ENCODE measurements at regions not wholly inside any gene's neighbourhood (a gene's known extent, or its start where the extent isn't known, plus 50 kb on each side); places are given as distances from the start of the nearest gene placed in this dataset.

- TF ChIP-seq CTCF (IDR thresholded peaks at IDR 0.05): no peak
- Histone ChIP-seq H3K4me3 (no peak overlapping the region), H3K36me3 (no peaks in the 10 kb centered on the region), H3K27ac (no peak overlapping the region), H3K9me3 (no peaks in the 10 kb centered on the region), H3K27me3 (ENCODE audit: low read depth) (no peaks in the 10 kb centered on the region), H3K4me1 (no peaks in the 10 kb centered on the region)
- intact Hi-C loops (cut with DNase I): no loop called here
- DNase-seq (no peak), ATAC-seq (no peak)
Measured at GRCh38 chr2:59383473-59383872, 1142.3 kb upstream of the FANCL start.

DNA sequence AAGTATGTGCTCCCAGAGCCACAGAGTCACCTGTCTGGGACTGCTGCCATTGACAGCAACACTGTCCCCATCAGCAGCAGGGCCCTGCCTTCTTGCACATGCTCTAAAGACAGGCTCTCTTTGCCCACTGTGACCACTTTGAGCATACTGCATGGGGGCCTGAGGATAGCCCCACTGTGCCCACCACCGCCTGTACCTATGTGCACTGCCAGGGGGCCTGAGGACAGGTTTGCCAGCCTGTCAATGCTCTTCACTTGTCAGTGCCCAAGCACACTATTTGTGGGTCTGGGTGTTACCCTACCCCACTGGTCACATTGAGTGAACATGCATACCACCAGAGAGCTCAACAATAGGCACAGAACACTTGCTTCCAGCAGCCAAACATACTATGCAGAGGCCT is 1137.0 kb upstream of the FANCL start:
- no peak overlapping the region for H3K4me3 ChIP-seq
- intact Hi-C loops (cut with DNase I): no loop called here
- H3K27ac ChIP-seq: no peak overlapping the region
- H3K9me3 ChIP-seq: no peaks in the 10 kb centered on the region
- H3K36me3 ChIP-seq: no peaks in the 10 kb centered on the region
- TF ChIP-seq CTCF (IDR thresholded peaks at IDR 0.05): no peak
- DNase-seq (no peak), ATAC-seq (no peak)
- no peaks in the 10 kb centered on the region for H3K4me1 ChIP-seq
- no peaks in the 10 kb centered on the region for H3K27me3 ChIP-seq (ENCODE audit: low read depth)

DNA sequence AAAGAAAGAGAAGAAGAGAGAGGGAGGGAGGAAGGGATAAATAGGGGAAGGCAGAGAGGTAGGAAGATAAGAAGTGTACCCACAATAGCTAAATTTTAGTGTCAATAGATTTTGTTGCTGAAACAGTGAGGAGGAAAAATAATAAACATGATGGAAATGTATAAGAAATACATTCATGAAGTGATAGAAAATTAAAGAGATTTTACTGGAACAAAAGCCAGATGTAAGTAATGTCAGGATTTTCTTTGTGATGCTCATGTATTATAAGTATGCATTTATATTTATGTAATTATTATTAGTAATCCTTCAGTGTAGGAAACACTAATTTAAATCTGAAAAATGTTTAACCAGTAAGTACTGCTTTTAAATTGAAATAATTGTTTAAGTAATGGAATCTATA is 1125.2 kb upstream of the FANCL start:
- Histone ChIP-seq H3K27ac (no peak overlapping the region), H3K4me3 (no peak overlapping the region), H3K4me1 (no peaks in the 10 kb centered on the region), H3K36me3 (no peaks in the 10 kb centered on the region), H3K27me3 (ENCODE audit: low read depth) (no peaks in the 10 kb centered on the region), H3K9me3 (no peaks in the 10 kb centered on the region)
- TF ChIP-seq CTCF (IDR thresholded peaks at IDR 0.05): no peak
- no peak for ATAC-seq
- intact Hi-C loops (cut with DNase I): no loop called here
- no peak for DNase-seq

DNA sequence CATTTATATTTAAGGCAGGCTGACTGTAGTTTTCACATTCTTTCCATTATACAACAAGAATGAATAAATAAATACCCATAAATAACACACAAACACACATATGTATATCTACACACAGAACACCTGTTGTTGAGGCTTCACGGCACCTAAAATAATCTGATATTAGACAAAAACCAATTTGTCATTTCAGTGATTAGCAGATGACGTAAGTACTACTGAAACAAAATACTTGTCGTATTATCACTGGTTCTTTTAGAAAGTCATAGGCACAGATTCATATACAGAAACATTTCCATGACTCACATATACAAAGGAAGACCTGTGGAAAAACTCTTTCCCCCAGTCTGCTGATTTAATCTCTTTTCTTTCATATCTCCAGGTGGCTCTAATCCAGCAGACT is 1113.4 kb upstream of the FANCL start:
- ATAC-seq: no peak
- Histone ChIP-seq H3K4me3 (no peak overlapping the region), H3K27me3 (ENCODE audit: low read depth) (no peaks in the 10 kb centered on the region), H3K4me1 (no peaks in the 10 kb centered on the region), H3K9me3 (no peaks in the 10 kb centered on the region), H3K27ac (no peak overlapping the region), H3K36me3 (no peaks in the 10 kb centered on the region)
- no peak for DNase-seq
- intact Hi-C loops (cut with DNase I): no loop called here
- TF ChIP-seq CTCF (IDR thresholded peaks at IDR 0.05): no peak

DNA sequence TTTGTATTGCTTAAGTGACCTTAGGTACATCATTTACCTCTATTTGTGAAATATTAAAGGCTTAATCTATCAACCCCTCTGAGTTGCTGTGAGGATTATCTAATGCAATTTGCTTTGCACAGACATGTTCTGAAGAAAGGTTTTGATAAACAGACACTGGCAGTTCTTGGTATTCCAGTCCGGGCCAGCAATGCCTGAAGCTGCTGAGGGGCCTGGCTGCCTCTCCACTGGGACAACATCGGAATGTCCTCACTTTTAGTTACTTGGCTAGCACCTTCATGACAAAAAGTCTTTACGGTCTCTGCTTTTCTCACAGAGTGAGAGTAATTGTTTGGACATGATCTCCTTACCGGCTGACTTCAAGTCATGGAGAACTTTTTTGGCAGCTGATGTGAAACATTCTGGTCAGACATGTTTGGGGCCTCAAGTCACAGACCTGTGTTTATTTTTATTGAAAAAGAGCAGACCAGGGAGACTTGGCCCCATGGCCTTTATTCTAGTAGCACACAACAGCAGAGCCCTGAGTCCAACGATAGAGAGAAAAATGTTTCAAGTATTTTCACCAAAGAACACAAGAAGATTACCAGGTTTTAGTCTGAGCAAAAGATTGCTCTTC is 1112.3 kb upstream of the FANCL start:
- DNase-seq: no peak
- no peak for TF ChIP-seq CTCF (IDR thresholded peaks at IDR 0.05)

DNA sequence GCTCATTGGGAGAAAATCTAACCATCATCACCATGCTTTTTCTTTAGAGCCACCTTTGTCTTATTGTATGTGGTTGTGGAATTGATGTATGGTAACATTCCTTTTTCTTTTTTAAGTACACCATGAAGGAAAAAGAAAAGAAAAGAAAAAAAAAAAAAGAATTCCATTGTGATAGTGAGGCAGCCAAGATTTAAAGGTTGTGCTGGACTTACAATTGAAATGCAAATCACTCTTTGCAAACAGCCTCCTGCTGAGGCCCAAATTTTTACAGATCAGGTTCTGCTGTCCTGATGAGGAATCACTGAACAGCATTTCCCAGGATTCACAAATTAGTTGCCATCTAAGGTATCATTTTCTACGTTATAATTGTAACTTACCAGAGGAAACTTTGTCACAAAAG is 1101.0 kb upstream of the FANCL start:
- DNase-seq (no peak), ATAC-seq (no peak)
- H3K27me3 ChIP-seq (ENCODE audit: low read depth): no peaks in the 10 kb centered on the region
- TF ChIP-seq CTCF (IDR thresholded peaks at IDR 0.05): no peak
- no peaks in the 10 kb centered on the region for H3K9me3 ChIP-seq
- no peaks in the 10 kb centered on the region for H3K4me1 ChIP-seq
- intact Hi-C loops (cut with DNase I): no loop called here
- no peak overlapping the region for H3K4me3 ChIP-seq
- H3K27ac ChIP-seq: no peak overlapping the region
- no peaks in the 10 kb centered on the region for H3K36me3 ChIP-seq

More for the DNA sequence above, 1112.3 kb upstream of the FANCL start:
- no peak for ATAC-seq
- H3K27me3 ChIP-seq (ENCODE audit: low read depth): no peaks in the 10 kb centered on the region
- intact Hi-C loops (cut with DNase I): no loop called here
- no peaks in the 10 kb centered on the region for H3K4me1 ChIP-seq
- no peaks in the 10 kb centered on the region for H3K36me3 ChIP-seq
- H3K4me3 ChIP-seq: no peak overlapping the region
- no peak overlapping the region for H3K27ac ChIP-seq
- H3K9me3 ChIP-seq: no peaks in the 10 kb centered on the region
